Activated T-helper 1 cell treated with anti-CD3 and anti-CD28 coated beads, Interleukin-12 subunit alpha, Interleukin-12 subunit beta, Interleukin-2, Interleukin-4 antibody, amounts not matched to agents 30 ng/mL and 10 ng/mL and 1 ng/mL, durations not matched to agents 14 hours and 24 hours and 36 hours (primary cell): ENCODE measurements at regions not wholly inside any gene's neighbourhood (a gene's known extent, or its start where the extent isn't known, plus 50 kb on each side); places are given as distances from the start of the nearest gene placed in this dataset.

ENCODE experiments used
- DNase-seq: peaks from one replicate; pipeline ENCODE4 v3.0.0; 2021; ENCODE audit warnings: low spot score
- H3K27ac Mint-ChIP-seq: one replicate; pipeline ENCODE4 v1.8.0; 2021; ENCODE audit warnings: mild to moderate bottlenecking, mixed read lengths
- H3K27me3 Mint-ChIP-seq: one replicate; pipeline ENCODE4 v1.8.0; 2022; ENCODE audit warnings: mild to moderate bottlenecking, moderate library complexity, mixed read lengths; ENCODE audit not compliant: insufficient read depth
- H3K36me3 Mint-ChIP-seq: one replicate; pipeline ENCODE4 v1.8.0; 2021; ENCODE audit warnings: low read depth, mixed read lengths
- H3K4me1 Mint-ChIP-seq: one replicate; pipeline ENCODE4 v1.8.0; 2021; ENCODE audit warnings: low read depth, mixed read lengths
- H3K4me3 Mint-ChIP-seq: one replicate; pipeline ENCODE4 v1.8.0; 2021; ENCODE audit warnings: mild to moderate bottlenecking, moderate library complexity, mixed read lengths
- H3K9me3 Mint-ChIP-seq: one replicate; pipeline ENCODE4 v1.8.0; 2021; ENCODE audit warnings: mixed read lengths
- intact Hi-C: fragments of 100-400 bp; cut with micrococcal nuclease; formaldehyde crosslinking; loops from one replicate; pipeline ENCODE4 v1.15.1; 2024

DNA sequence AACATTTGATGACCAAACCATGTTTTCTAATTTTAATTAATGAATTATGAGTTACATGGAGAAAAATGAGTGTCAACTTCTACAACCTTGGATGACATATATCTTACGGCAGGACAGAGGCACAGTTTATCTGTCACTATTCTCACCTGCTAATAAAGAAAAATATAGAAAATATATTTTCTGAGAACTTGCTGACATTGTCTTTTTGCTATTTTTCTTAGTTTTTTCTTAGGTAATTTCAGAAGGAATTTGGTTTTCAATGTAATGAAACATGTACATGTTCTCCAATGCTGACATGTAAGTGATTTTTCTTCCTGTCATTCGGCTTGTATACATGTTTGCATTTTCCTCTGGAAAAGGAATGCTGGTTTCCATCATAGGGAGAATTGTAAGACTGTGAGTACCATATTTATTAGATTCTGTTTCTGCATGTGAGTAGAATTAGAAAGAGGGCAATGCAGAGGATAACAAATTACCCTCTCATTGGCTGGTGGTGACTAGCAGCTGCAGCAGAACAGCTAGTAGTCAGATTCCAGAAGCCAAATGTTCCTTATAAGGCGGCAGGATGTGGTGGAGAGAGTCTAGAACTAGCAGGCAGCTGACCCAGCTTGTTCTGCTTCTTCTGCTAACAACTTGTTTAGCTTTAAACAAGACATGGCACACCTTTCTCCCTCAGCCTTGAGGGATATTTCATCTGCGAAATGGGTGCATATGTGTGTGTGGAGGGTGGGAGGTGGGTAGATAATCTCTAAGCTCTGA, 132.8 kb upstream of the SPACA1 start:
- Mint-ChIP-seq H3K27ac (no peak overlapping the region), H3K27me3 (peaks cover 27% of the 10 kb centered on the region), H3K9me3 (peaks cover 4% of the 10 kb centered on the region), H3K4me1 (peaks cover 8% of the 10 kb centered on the region), H3K4me3 (no peak overlapping the region), H3K36me3 (no peaks in the 10 kb centered on the region)
- intact Hi-C loops = no loop called here
- DNase-seq = peak; percentile 3

DNA sequence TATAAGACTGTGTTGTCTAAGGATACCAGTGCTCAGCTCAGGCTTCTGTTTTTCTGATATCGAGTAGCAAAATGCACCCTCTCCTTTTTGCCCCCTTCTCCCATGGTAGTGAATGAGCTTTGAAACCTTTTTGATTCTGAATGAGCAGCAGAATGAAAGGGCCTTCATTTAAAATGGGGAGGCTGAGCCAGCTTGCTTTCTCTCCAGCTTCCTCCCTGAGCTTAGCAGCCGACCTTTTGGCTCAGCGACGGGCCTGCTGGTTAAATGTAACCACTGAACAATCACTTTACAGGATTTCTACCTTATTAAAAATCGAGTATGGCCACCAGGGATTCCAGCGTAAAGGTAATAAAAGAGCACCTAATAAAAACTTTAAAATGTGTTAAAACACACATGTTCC, 133.7 kb upstream of the SPACA1 start:
- Mint-ChIP-seq H3K4me1 (peaks cover 17% of the 10 kb centered on the region), H3K9me3 (peaks cover 4% of the 10 kb centered on the region), H3K27ac (no peak overlapping the region), H3K36me3 (no peaks in the 10 kb centered on the region), H3K4me3 (no peak overlapping the region), H3K27me3 (peaks cover 23% of the 10 kb centered on the region)
- DNase-seq = no peak
- intact Hi-C loops = no loop called here

DNA sequence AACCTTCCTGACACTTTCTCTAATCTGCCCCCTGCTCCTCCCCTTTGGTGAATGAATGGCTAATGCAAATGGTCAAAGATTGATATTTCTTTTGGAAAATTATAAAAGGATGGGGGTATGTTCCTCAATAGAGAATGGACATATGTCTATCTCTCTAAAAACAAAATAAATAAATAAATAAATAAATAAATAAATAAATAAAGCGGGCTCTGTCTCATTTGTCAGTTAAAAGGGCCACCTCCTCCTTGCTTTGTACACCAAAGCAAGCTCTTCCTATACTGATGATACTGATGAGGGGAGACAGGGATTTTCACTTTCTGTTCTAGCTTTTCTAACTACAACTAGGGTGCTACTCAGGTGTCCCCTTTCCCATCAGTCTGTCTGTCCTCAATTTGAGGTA, 135.5 kb upstream of the SPACA1 start:
- H3K36me3 Mint-ChIP-seq = no peaks in the 10 kb centered on the region
- H3K27ac Mint-ChIP-seq = no peak overlapping the region
- peaks cover 26% of the 10 kb centered on the region for H3K27me3 Mint-ChIP-seq
- peaks cover 35% of the 10 kb centered on the region for H3K4me1 Mint-ChIP-seq
- no peak for DNase-seq
- intact Hi-C loops = no loop called here
- H3K9me3 Mint-ChIP-seq = peaks cover 4% of the 10 kb centered on the region
- H3K4me3 Mint-ChIP-seq = no peak overlapping the region

DNA sequence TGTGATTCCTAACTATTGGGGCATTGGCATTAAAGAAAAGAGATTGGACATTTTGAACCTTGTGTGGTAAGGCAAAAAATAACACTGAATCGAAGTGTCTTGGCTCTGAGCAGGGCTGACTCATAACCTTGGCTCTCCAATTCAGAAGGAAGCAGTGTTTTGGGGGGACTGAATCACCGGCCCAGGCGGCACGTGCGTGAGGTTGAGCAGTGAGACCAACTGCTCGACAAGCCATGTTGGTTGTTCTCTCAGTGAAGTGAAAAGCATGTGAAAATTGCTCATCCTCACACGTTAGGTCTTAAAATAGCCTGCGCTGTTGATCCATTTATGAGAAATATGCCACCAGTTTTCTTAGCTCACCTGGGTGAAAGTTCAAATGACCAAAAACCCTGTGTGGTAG, 137.8 kb upstream of the SPACA1 start:
- Mint-ChIP-seq H3K27ac (no peak overlapping the region), H3K36me3 (no peaks in the 10 kb centered on the region), H3K9me3 (peaks cover 4% of the 10 kb centered on the region), H3K4me3 (no peak overlapping the region), H3K27me3 (peaks cover 29% of the 10 kb centered on the region), H3K4me1 (peaks cover 36% of the 10 kb centered on the region)
- no peak for DNase-seq
- intact Hi-C loops = loop anchor here (5.0 kb wide), 2 partner anchors 178 to 208 kb away; partner anchors contain the start of gene AKIRIN2

DNA sequence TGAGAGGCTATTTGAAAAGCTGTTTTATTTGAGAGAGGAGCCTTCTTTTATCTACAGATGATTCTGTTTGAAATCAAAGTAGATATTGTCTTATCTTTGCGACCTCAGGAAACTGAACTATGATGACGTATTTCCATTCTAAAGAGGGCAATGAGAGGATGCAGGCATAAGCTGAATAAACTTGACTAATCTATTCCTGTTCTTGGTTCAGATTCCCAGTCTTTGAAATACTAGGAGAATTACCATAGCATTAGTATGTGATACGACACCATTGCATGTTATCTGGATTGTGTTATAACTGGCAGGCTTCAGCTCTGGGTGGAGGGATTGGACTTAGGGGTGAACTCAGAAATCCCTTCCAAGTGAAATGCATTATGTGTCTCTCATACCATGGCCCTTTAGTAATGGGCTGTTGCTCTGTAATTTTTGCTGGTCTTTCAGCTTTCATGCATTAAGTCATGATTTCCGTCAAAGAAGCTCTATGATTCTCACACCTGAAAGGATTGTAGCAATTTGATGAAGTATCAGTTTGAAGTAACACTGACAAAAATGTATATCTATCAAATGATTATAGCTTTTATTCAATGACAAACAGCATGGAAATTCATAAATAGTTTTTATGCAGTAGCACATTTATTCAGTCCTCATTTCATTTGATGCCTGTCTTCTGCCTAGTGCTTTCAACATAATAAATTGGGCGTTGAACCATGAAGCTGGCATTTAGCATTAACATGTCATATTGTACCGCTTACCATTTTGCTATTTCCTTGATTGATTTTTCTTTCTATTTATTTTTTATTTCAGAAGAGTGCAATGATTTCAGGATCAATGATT, 138.4 kb upstream of the SPACA1 start:
- peak overlapping the region; percentile 13 for H3K27ac Mint-ChIP-seq
- no peak for DNase-seq
- H3K27me3 Mint-ChIP-seq = peaks cover 30% of the 10 kb centered on the region
- no peak overlapping the region for H3K4me3 Mint-ChIP-seq
- H3K36me3 Mint-ChIP-seq = no peaks in the 10 kb centered on the region
- intact Hi-C loops = loop anchor here (5.0 kb wide), 2 partner anchors 177 to 207 kb away; partner anchors contain the start of gene AKIRIN2
- peaks cover 33% of the 10 kb centered on the region for H3K4me1 Mint-ChIP-seq
- peaks cover 4% of the 10 kb centered on the region for H3K9me3 Mint-ChIP-seq

DNA sequence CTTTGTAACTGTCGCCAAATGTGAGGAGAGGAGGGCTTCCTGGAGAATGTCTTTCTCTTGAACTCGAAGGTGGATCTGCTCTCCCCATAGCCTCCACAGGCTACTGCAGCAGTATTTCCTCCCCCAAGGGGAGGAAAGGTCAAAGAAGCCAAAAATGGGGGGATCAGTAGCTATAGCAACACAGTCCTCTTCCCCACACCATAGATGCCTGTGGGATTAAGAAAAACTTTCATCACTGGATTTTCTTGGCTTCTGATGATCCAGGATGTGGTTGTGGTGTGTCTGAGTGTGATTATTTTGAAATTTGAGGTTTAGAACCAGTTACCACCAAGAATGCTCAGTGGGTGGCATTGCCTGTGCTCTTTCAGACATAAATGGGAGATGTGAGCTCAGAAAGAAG, 140.1 kb upstream of the SPACA1 start:
- intact Hi-C loops = loop anchor here (5.0 kb wide), 2 partner anchors 175 to 205 kb away; partner anchors contain the start of gene AKIRIN2
- no peaks in the 10 kb centered on the region for H3K36me3 Mint-ChIP-seq
- peaks cover 4% of the 10 kb centered on the region for H3K9me3 Mint-ChIP-seq
- peak overlapping the region; percentile 15 for H3K4me3 Mint-ChIP-seq
- peak; percentile 15 for DNase-seq
- peak overlapping the region; percentile 72 for H3K27ac Mint-ChIP-seq
- H3K27me3 Mint-ChIP-seq = peaks cover 37% of the 10 kb centered on the region
- peaks cover 33% of the 10 kb centered on the region for H3K4me1 Mint-ChIP-seq

DNA sequence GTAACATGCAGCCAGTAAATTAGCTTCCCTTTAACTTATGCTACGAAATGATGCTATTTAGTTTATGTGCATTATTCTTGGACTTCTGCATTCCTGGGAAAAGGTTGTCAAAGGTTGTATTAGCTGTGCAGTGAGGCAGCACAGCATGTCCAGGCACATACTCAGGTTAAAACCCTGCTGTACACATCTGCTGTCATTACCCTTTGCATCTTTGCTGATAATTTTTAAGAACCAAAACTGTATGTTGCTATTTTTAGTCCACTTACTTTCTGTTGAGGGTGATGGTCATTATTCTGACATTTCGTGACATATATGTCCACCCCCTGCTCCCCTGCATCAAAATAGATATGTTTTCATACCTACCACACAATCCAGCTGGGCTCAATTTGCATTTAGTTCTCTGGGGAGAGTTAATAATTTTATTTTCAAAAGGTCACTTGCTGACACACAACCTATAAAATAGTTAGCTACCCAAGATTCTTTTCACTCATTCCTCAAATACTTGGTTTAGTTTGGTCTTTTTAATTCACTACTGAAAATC, 142.5 kb upstream of the SPACA1 start:
- intact Hi-C loops = loop anchor here (5.0 kb wide), 2 partner anchors 173 to 203 kb away; partner anchors contain the start of gene AKIRIN2

DNA sequence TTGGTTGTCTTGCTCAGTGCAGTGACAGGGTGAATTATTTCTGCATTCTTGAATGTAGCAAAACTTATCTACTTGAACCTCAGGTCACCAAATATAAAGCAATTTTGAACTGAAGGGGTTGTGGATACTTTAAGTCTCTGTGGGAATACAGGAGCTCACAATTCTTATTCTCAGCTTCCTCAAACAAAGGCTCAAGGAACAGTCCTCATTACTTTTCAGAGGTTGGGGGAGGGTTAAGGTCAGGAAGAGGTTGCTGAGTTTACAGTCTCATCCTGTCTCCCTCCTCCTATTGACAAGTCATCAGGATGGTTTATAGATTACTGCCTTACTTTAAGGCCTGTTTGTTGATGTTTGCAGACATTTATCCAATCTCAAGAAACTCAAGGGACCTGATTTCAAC, 143.6 kb upstream of the SPACA1 start:
- H3K4me1 Mint-ChIP-seq = peaks cover 22% of the 10 kb centered on the region
- DNase-seq = no peak
- H3K36me3 Mint-ChIP-seq = no peaks in the 10 kb centered on the region
- intact Hi-C loops = no loop called here
- no peak overlapping the region for H3K27ac Mint-ChIP-seq
- no peaks in the 10 kb centered on the region for H3K9me3 Mint-ChIP-seq
- H3K27me3 Mint-ChIP-seq = peaks cover 26% of the 10 kb centered on the region
- no peak overlapping the region for H3K4me3 Mint-ChIP-seq

More for the DNA sequence above, 142.5 kb upstream of the SPACA1 start:
- no peak for DNase-seq
- H3K36me3 Mint-ChIP-seq = no peaks in the 10 kb centered on the region
- H3K27me3 Mint-ChIP-seq = peaks cover 29% of the 10 kb centered on the region
- H3K4me1 Mint-ChIP-seq = peaks cover 29% of the 10 kb centered on the region
- H3K4me3 Mint-ChIP-seq = no peak overlapping the region
- H3K27ac Mint-ChIP-seq = no peak overlapping the region
- no peaks in the 10 kb centered on the region for H3K9me3 Mint-ChIP-seq

DNA sequence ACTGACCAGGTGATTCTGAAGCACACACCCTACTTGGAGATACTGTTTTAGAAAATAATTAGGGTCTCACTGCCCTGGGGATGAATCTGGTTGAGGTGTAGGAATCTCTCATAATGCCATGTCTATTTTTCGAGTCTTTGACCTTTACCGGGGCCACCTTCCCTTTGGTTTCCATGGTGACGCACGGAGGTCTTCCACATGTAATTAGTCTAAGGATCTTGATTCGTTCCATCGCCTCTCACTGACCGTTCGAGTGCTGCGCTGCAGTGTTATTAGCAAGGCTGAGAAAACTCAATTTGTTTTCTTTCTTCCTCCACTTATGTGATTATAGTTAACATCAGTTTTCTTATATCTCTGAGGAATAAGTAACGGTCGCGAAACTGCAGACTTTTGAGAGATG, 144.3 kb upstream of the SPACA1 start:
- Mint-ChIP-seq H3K36me3 (no peaks in the 10 kb centered on the region), H3K9me3 (no peaks in the 10 kb centered on the region), H3K27ac (no peak overlapping the region), H3K4me3 (no peak overlapping the region), H3K4me1 (peaks cover 15% of the 10 kb centered on the region), H3K27me3 (peaks cover 22% of the 10 kb centered on the region)
- intact Hi-C loops = no loop called here
- DNase-seq = no peak

DNA sequence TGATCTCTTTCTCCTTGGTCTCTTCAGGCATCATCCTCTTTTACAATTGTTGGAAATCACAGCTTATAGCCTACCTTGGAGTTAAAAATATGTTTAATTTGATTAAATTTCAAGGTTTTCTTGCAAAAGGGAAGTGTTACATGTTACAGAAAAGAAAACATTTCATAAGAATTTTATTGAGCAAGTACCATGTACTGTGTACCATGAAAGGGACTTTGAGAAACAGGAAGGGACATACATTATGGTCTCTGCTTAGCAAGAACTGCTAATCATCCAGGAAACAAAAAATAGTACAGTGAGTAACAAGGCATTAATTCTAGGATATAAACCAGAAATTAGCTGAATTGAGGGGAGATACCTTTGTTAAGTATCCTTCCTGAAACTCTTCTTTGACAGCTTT, 145.3 kb upstream of the SPACA1 start:
- intact Hi-C loops = no loop called here
- H3K9me3 Mint-ChIP-seq = no peaks in the 10 kb centered on the region
- no peak overlapping the region for H3K4me3 Mint-ChIP-seq
- DNase-seq = no peak
- H3K27ac Mint-ChIP-seq = no peak overlapping the region
- H3K36me3 Mint-ChIP-seq = no peaks in the 10 kb centered on the region
- peaks cover 20% of the 10 kb centered on the region for H3K27me3 Mint-ChIP-seq
- H3K4me1 Mint-ChIP-seq = peaks cover 5% of the 10 kb centered on the region

DNA sequence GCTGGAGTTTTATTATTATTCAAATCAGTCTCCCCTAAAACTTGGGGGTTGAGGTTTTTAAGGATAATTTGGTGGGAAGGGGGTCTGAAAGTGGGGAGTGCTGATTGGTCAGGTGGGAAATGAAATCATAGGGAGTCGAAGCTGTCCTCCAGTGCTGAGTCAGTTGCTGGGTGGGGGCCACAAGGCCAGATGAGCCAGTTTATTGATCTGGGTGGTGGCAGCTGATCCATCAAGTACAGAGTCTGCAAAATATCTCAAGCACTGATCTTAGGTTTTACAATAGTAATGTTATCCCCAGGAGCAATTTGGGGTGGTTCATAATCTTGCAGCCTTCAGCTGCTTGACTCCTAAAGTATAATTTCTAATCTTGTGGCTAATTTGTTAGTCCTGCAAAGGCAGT, 146.0 kb upstream of the SPACA1 start:
- peaks cover 20% of the 10 kb centered on the region for H3K27me3 Mint-ChIP-seq
- H3K36me3 Mint-ChIP-seq = no peaks in the 10 kb centered on the region
- no peak overlapping the region for H3K27ac Mint-ChIP-seq
- H3K9me3 Mint-ChIP-seq = no peaks in the 10 kb centered on the region
- H3K4me3 Mint-ChIP-seq = no peak overlapping the region
- intact Hi-C loops = no loop called here
- no peak for DNase-seq
- H3K4me1 Mint-ChIP-seq = no peaks in the 10 kb centered on the region

DNA sequence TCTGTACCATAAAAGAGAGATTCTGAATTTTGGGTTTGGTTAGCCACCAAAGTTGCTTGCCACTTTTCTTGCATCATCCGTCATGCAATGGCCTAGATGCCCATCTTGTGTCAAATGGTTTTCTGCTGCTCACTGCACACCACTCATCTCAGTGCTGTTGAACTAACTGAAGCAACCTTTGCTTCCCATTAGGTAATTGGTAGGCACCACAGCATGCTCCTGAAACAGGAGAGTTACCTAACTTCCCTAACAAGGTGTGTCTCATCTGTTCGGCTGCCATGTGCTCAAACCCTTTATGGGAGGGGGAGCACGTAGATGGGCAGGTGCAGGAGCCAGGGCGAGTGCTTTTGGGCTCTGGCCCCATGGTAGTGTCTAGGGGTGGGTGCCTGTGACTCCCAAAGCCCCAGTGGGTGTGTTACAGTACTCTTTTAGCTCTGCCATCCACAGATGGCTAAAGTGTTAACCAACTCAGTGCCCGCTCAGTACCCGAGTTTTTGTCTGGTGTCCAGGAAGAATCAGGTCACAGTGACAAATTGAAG, 147.4 kb upstream of the SPACA1 start:
- H3K4me1 Mint-ChIP-seq = no peaks in the 10 kb centered on the region
- H3K9me3 Mint-ChIP-seq = no peaks in the 10 kb centered on the region
- no peaks in the 10 kb centered on the region for H3K36me3 Mint-ChIP-seq
- no peak overlapping the region for H3K4me3 Mint-ChIP-seq
- no peak overlapping the region for H3K27ac Mint-ChIP-seq
- peaks cover 15% of the 10 kb centered on the region for H3K27me3 Mint-ChIP-seq
- intact Hi-C loops = no loop called here
- no peak for DNase-seq
